ENCODE measurements at regions not wholly inside any gene's neighbourhood (a gene's known extent, or its start where the extent isn't known, plus 50 kb on each side); places are given as distances from the start of the nearest gene placed in this dataset.

DNA sequence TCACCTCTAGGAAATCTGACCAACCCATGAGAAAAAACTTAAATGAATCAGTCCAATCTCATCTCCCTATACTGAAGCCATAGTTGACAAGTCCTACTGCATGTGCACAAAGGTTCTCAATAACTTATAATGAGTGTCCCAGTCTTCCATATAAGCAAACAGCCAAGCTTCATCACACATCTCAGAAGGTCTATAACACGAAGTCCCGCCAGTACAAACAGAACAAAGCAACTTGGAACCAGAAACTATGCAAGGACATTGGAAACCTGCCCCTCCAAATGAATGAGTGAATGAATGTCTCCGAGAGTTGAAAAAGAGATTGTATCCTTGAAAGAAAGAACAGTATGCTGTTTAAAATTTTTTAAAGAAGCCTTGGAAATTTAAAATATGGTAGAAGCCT, 53.6 kb upstream of the IPO9 start:
- TF ChIP-seq EZH2phosphoT487 (IDR thresholded peaks at IDR 0.05; ENCODE audit: low read depth), result no peak
- Histone ChIP-seq H3K9ac (ENCODE audit: low read length) (no peak overlapping the region), H3K27ac (ENCODE audit: low read length) (no peak overlapping the region)

DNA sequence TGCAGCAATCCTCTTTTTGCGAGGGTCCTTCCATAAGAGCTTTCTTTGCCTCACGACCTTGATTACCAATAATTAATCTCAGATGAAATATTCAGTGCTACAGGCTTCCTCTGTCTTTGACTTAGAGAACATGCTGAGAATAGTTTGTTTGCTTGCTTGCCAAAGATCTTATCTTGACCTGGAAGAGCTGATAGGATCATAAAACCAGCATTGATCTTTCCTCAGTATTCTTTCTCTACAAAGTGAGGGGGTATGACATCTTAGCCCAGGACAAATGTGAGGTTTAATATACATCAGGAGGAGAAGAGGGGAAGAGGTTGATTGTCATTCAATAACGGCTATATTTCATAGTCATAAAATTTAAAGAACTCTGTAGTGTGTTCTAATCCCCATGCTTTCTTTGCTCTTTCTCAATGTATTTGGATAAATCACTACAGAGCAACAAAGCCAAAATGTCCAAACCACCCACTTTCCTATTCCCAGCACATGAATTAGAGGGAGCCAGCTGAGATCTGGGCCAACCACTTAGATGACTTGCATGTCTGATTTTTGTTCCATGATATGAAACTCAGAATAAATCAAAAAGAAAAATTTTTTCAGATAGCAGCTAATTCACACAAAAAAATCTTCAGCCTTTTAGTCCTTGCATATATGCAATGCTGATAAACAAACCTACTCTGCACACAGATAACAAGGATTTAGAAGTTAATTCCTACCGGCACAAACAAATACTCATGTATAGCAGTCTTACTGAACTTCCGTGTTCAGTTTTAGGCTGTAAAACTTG, 50.5 kb upstream of the IPO9 start:
- Histone ChIP-seq H3K9me3 (ENCODE audit: insufficient read depth, low read length) (no peaks in the 10 kb centered on the region), H3K27me3 (ENCODE audit: low read depth, low read length) (peaks cover 40% of the 10 kb centered on the region), H3K4me1 (ENCODE audit: low read length) (no peaks in the 10 kb centered on the region), H3K4me2 (ENCODE audit: low read length) (no peak overlapping the region), H3K79me2 (ENCODE audit: low read length) (no peaks in the 10 kb centered on the region), H3K4me3 (ENCODE audit: low read length) (no peak overlapping the region), H2AFZ (ENCODE audit: low read depth, low read length) (no peak overlapping the region), H3K27ac (ENCODE audit: low read length) (no peak overlapping the region), H3K9ac (ENCODE audit: low read length) (no peak overlapping the region), H3K36me3 (replicated peaks; ENCODE audit: low read depth, low read length) (no peaks in the 10 kb centered on the region), H4K20me1 (ENCODE audit: insufficient read depth, low read length) (no peaks in the 10 kb centered on the region)
- TF ChIP-seq, protein P1, sequence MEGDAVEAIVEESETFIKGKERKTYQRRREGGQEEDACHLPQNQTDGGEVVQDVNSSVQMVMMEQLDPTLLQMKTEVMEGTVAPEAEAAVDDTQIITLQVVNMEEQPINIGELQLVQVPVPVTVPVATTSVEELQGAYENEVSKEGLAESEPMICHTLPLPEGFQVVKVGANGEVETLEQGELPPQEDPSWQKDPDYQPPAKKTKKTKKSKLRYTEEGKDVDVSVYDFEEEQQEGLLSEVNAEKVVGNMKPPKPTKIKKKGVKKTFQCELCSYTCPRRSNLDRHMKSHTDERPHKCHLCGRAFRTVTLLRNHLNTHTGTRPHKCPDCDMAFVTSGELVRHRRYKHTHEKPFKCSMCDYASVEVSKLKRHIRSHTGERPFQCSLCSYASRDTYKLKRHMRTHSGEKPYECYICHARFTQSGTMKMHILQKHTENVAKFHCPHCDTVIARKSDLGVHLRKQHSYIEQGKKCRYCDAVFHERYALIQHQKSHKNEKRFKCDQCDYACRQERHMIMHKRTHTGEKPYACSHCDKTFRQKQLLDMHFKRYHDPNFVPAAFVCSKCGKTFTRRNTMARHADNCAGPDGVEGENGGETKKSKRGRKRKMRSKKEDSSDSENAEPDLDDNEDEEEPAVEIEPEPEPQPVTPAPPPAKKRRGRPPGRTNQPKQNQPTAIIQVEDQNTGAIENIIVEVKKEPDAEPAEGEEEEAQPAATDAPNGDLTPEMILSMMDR (IDR thresholded peaks at IDR 0.05; ENCODE audit: low read depth, low read length), result no peak
- no peak for TF ChIP-seq EZH2phosphoT487 (IDR thresholded peaks at IDR 0.05; ENCODE audit: low read depth)

More for the DNA sequence above, 53.6 kb upstream of the IPO9 start:
- Histone ChIP-seq H3K9me3 (ENCODE audit: insufficient read depth, low read length) (peaks cover 7% of the 10 kb centered on the region), H3K4me1 (ENCODE audit: low read length) (no peaks in the 10 kb centered on the region), H3K4me2 (ENCODE audit: low read length) (no peak overlapping the region), H3K79me2 (ENCODE audit: low read length) (no peaks in the 10 kb centered on the region), H2AFZ (ENCODE audit: low read depth, low read length) (no peak overlapping the region), H3K36me3 (replicated peaks; ENCODE audit: low read depth, low read length) (no peaks in the 10 kb centered on the region), H4K20me1 (ENCODE audit: insufficient read depth, low read length) (no peaks in the 10 kb centered on the region), H3K4me3 (ENCODE audit: low read length) (no peak overlapping the region), H3K27me3 (ENCODE audit: low read depth, low read length) (peaks cover 43% of the 10 kb centered on the region)

All from OCI-LY3 (cell line).